Panc1 (cell line): ENCODE measurements at regions not wholly inside any gene's neighbourhood (a gene's known extent, or its start where the extent isn't known, plus 50 kb on each side); places are given as distances from the start of the nearest gene placed in this dataset.

Source experiments
- ATAC-seq: fragments of 200-7000 bp; cut with Tn5 transposase; 2 replicates; pipeline ENCODE4 v1.9.1; 2020; ENCODE audit warnings: mild to moderate bottlenecking, moderate library complexity
- BruUV-seq: library from RNA; stranded (reverse); fragments of 400-500 nt; replicated peaks from 2 replicates; lab custom pipeline; 2021; lab: Mats Ljungman, UMichigan
- CTCF ChIA-PET: fragments of 300-600 bp; sonication (Branson Sonifier 250); formaldehyde crosslinking; loops from one replicate; lab custom pipeline; 2022; ENCODE audit warnings: antibody characterized with exemption; lab: Charles Lee
- POLR2A ChIA-PET: fragments of 300-600 bp; sonication (Branson Sonifier 250); formaldehyde crosslinking; loops from one replicate; lab custom pipeline; 2022; ENCODE audit warnings: antibody characterized with exemption; lab: Charles Lee
- DNase-seq: peaks from one replicate; pipeline ENCODE4 v3.0.0-alpha.2; 2010; ENCODE audit warnings: low read depth, low spot score
- H3K27ac ChIP-seq: 2 replicates; pipeline ENCODE4 v1.5.1; 2011; ENCODE audit warnings: mild to moderate bottlenecking, low read length, inconsistent platforms
- H3K27me3 ChIP-seq: fragments of 200-500 bp; sonication (Bioruptor generic); 2 replicates; pipeline ENCODE4 v1.6.0; 2014; ENCODE audit warnings: low read length, inconsistent platforms; ENCODE audit not compliant: control insufficient read depth, insufficient read depth
- H3K36me3 ChIP-seq: fragments of 200-500 bp; sonication (Bioruptor generic); 2 replicates; pipeline ENCODE4 v1.5.1; 2014; ENCODE audit warnings: inconsistent platforms, mild to moderate bottlenecking, low read length, moderate library complexity; ENCODE audit not compliant: control insufficient read depth, insufficient read depth
- H3K4me1 ChIP-seq: 2 replicates; pipeline ENCODE4 v1.5.1; 2011; ENCODE audit warnings: inconsistent platforms, mild to moderate bottlenecking, low read length, moderate library complexity; ENCODE audit not compliant: control insufficient read depth, insufficient read depth
- H3K4me3 ChIP-seq, 2 experiments: 2 replicates each; pipeline ENCODE4 v1.5.1; 2011 to 2012; ENCODE audit warnings: low read depth in 2 of 2, low read length in 2 of 2, mild to moderate bottlenecking in 2 of 2, inconsistent platforms in 1 of 2, moderate library complexity in 1 of 2
- H3K9me3 ChIP-seq: fragments of 200-500 bp; sonication (Bioruptor generic); 2 replicates; pipeline ENCODE4 v1.5.1; 2014; ENCODE audit warnings: low read depth, mild to moderate bottlenecking, inconsistent platforms, low read length, moderate library complexity; ENCODE audit not compliant: control insufficient read depth, insufficient read depth
- POLR2AphosphoS5 ChIP-seq: IDR thresholded peaks from 2 replicates; pipeline ENCODE4 v1.6.1; 2012; ENCODE audit warnings: mild to moderate bottlenecking, low read depth, low read length, moderate library complexity
- SIN3A ChIP-seq: IDR thresholded peaks from 2 replicates; pipeline ENCODE4 v1.6.1; 2012; ENCODE audit warnings: low read depth, mild to moderate bottlenecking, low read length, moderate library complexity, borderline replicate concordance; ENCODE audit not compliant: insufficient read depth
- TCF7L2 ChIP-seq: IDR thresholded peaks from 2 replicates; pipeline ENCODE4 v1.6.1; 2011; ENCODE audit warnings: mild to moderate bottlenecking, low read depth, low read length, inconsistent platforms
- in situ Hi-C: cut with HindIII; loops from 2 replicates; pipeline ENCODE4 v1.10.0; 2016; ENCODE audit warnings: low sequenced_read_pairs, low pct_unique_long_range_greater_than_20kb
- intact Hi-C: fragments of 100-400 bp; cut with micrococcal nuclease; formaldehyde crosslinking; loops from one replicate; pipeline ENCODE4 v1.10.0; 2022; ENCODE audit not compliant: unreplicated experiment
- TF ChIP-seq, protein P1 (sequence below): fragments of 450-650 bp; IDR thresholded peaks from 2 replicates; pipeline ENCODE4 v1.5.1; 2017; ENCODE audit warnings: mild to moderate bottlenecking
- TF ChIP-seq, protein P2 (sequence below), 2 experiments: IDR thresholded peaks; 2 replicates each; pipeline ENCODE4 v1.6.1; 2011 to 2012; ENCODE audit warnings: low read depth in 2 of 2, control low read depth in 1 of 2, low read length in 1 of 2, mild to moderate bottlenecking in 1 of 2, moderate library complexity in 1 of 2; ENCODE audit not compliant: insufficient read depth in 1 of 2

GRCh38 chr2:133788386-133788785, 220.1 kb upstream of the NCKAP5 start:
- no peak overlapping the region for H3K4me3 ChIP-seq
- POLR2A ChIA-PET: no interaction called here
- no peaks in the 10 kb centered on the region for H3K9me3 ChIP-seq
- CTCF ChIA-PET: no interaction called here
- no peaks in the 10 kb centered on the region for H3K27me3 ChIP-seq
- H3K4me1 ChIP-seq: no peaks in the 10 kb centered on the region
- no peak overlapping the region for H3K27ac ChIP-seq
- no peaks in the 10 kb centered on the region for H3K36me3 ChIP-seq
- intact Hi-C loops: no loop called here
- no peak for ATAC-seq
- no TSS peak for BruUV-seq
- no peak for DNase-seq
- no peak for TF ChIP-seq POLR2AphosphoS5
- TF ChIP-seq SIN3A: no peak
- TF ChIP-seq TCF7L2: no peak
- TF ChIP-seq, protein P1, sequence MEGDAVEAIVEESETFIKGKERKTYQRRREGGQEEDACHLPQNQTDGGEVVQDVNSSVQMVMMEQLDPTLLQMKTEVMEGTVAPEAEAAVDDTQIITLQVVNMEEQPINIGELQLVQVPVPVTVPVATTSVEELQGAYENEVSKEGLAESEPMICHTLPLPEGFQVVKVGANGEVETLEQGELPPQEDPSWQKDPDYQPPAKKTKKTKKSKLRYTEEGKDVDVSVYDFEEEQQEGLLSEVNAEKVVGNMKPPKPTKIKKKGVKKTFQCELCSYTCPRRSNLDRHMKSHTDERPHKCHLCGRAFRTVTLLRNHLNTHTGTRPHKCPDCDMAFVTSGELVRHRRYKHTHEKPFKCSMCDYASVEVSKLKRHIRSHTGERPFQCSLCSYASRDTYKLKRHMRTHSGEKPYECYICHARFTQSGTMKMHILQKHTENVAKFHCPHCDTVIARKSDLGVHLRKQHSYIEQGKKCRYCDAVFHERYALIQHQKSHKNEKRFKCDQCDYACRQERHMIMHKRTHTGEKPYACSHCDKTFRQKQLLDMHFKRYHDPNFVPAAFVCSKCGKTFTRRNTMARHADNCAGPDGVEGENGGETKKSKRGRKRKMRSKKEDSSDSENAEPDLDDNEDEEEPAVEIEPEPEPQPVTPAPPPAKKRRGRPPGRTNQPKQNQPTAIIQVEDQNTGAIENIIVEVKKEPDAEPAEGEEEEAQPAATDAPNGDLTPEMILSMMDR: no peak
- TF ChIP-seq, protein P2, sequence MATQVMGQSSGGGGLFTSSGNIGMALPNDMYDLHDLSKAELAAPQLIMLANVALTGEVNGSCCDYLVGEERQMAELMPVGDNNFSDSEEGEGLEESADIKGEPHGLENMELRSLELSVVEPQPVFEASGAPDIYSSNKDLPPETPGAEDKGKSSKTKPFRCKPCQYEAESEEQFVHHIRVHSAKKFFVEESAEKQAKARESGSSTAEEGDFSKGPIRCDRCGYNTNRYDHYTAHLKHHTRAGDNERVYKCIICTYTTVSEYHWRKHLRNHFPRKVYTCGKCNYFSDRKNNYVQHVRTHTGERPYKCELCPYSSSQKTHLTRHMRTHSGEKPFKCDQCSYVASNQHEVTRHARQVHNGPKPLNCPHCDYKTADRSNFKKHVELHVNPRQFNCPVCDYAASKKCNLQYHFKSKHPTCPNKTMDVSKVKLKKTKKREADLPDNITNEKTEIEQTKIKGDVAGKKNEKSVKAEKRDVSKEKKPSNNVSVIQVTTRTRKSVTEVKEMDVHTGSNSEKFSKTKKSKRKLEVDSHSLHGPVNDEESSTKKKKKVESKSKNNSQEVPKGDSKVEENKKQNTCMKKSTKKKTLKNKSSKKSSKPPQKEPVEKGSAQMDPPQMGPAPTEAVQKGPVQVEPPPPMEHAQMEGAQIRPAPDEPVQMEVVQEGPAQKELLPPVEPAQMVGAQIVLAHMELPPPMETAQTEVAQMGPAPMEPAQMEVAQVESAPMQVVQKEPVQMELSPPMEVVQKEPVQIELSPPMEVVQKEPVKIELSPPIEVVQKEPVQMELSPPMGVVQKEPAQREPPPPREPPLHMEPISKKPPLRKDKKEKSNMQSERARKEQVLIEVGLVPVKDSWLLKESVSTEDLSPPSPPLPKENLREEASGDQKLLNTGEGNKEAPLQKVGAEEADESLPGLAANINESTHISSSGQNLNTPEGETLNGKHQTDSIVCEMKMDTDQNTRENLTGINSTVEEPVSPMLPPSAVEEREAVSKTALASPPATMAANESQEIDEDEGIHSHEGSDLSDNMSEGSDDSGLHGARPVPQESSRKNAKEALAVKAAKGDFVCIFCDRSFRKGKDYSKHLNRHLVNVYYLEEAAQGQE (IDR thresholded peaks at IDR 0.05; ENCODE audit: insufficient read depth in 1 of 2, low read depth in 2 of 2, low read length in 1 of 2): no peak
- in situ Hi-C loops: no loop called here

DNA sequence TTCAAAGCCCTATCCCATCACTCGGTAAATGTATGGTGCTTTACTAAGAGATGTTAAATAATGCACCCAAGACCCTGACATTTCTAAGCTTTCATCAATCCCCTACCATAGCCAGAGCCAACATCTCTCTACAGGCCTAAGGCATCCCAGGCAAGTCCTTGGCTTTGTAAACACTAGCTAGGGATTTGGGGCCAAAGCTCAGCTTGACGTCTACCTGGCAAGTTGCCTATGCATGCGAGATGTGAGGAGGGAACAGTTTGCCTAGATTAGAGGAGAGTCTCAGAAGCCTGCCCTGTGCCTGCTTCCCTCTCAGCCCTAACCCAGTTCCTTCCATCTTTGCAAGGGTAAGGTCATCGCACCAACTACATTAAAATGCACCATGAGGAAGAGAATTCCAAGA, 221.5 kb upstream of the NCKAP5 start:
- no TSS peak for BruUV-seq
- Histone ChIP-seq H3K27me3 (no peaks in the 10 kb centered on the region), H3K4me3 (no peak overlapping the region), H3K4me1 (no peaks in the 10 kb centered on the region), H3K9me3 (no peaks in the 10 kb centered on the region), H3K27ac (no peak overlapping the region), H3K36me3 (no peaks in the 10 kb centered on the region)
- DNase-seq (no peak), ATAC-seq (no peak)
- TF ChIP-seq, protein P1: no peak
- TF ChIP-seq, protein P2 (IDR thresholded peaks at IDR 0.05; ENCODE audit: insufficient read depth in 1 of 2, low read depth in 2 of 2, low read length in 1 of 2): no peak
- no peak for TF ChIP-seq POLR2AphosphoS5
- TF ChIP-seq TCF7L2: no peak
- TF ChIP-seq SIN3A: no peak
- ChIA-PET CTCF (no interaction called here), POLR2A (no interaction called here)
- in situ Hi-C loops: no loop called here
- intact Hi-C loops: no loop called here
